ENCODE measurements at regions not wholly inside any gene's neighbourhood (a gene's known extent, or its start where the extent isn't known, plus 50 kb on each side); places are given as distances from the start of the nearest gene placed in this dataset.

- WGBS (ENCODE audit: missing lambda C conversion rate), result 74% methylated on average over 3 of the region's 3 CpGs
Measured at GRCh38 chr1:218809061-218809460, 364.6 kb upstream of the LYPLAL1 start.

GRCh38 chr1:218809625-218810024 lies 364.1 kb upstream of the LYPLAL1 start:
- Histone ChIP-seq H3K4me1 (0 out of 3 replicates have a peak, but pooled peaks cover 4% of the 10 kb centered on the region), H3K9me3 (no peaks in the 10 kb centered on the region), H3K4me2 (no peak overlapping the region), H3K4me3 (no peak overlapping the region), H3K27ac (no peak overlapping the region)
- no peak for TF ChIP-seq TFCP2L1 (CRISPR knock-in tag; IDR thresholded peaks at IDR 0.05)
- no peak for TF ChIP-seq CHD2 (IDR thresholded peaks at IDR 0.05; ENCODE audit: low read length, partially characterized antibody)
- TF ChIP-seq ZSCAN20 (CRISPR knock-in tag; IDR thresholded peaks at IDR 0.05), result no peak
- no peak for TF ChIP-seq FOSB (CRISPR knock-in tag; IDR thresholded peaks at IDR 0.05)
- TF ChIP-seq FOSL2 (IDR thresholded peaks at IDR 0.05), result no peak
- TF ChIP-seq FOSL2 (CRISPR knock-in tag; IDR thresholded peaks at IDR 0.05), result no peak
- DNase-seq (ENCODE audit: low read depth in 1 of 2, low spot score in 1 of 2), result no peak
- POLR2A ChIA-PET, result no interaction called here
- CTCF ChIA-PET, result interaction anchor here (0.8 to 1.7 kb wide), 2 partner anchors 9 to 119 kb away, joined by 3 to 7 read pairs; no protein-coding TSS in a partner anchor
- no peak for FAIRE-seq
- 92% methylated on average over 1 of the region's 1 CpG for WGBS (ENCODE audit: missing lambda C conversion rate)
- no peak for ATAC-seq

More at GRCh38 chr1:218809061-218809460, 364.6 kb upstream of the LYPLAL1 start:
- no peak for TF ChIP-seq ZFP36 (IDR thresholded peaks at IDR 0.05; ENCODE audit: borderline replicate concordance, partially characterized antibody)
- CTCF ChIA-PET, result interaction anchor here (1.7 kb wide), 1 partner anchor 8 kb away, joined by 7 read pairs; no protein-coding TSS in a partner anchor
- ATAC-seq (no peak), DNase-seq (ENCODE audit: low read depth in 1 of 2, low spot score in 1 of 2) (no peak), FAIRE-seq (no peak)
- POLR2A ChIA-PET, result no interaction called here
- Histone ChIP-seq H3K4me2 (no peak overlapping the region), H3K9me3 (no peaks in the 10 kb centered on the region), H3K4me1 (0 out of 3 replicates have a peak, but pooled peaks cover 4% of the 10 kb centered on the region), H3K27ac (no peak overlapping the region), H3K4me3 (no peak overlapping the region)

GRCh38 chr1:218810306-218810705 lies 363.4 kb upstream of the LYPLAL1 start:
- 94% methylated on average over 3 of the region's 3 CpGs for WGBS (ENCODE audit: missing lambda C conversion rate)
- 0 out of 3 replicates have a peak, but pooled peaks cover 4% of the 10 kb centered on the region for H3K4me1 ChIP-seq
- no peak overlapping the region for H3K4me3 ChIP-seq
- no peak overlapping the region for H3K4me2 ChIP-seq
- H3K27ac ChIP-seq, result no peak overlapping the region; a peak in 1 of 6 replicates
- ATAC-seq (no peak), DNase-seq (ENCODE audit: low read depth in 1 of 2, low spot score in 1 of 2) (no peak), FAIRE-seq (no peak)
- POLR2A ChIA-PET, result no interaction called here
- H3K9me3 ChIP-seq, result no peaks in the 10 kb centered on the region
- CTCF ChIA-PET, result interaction anchor here (0.8 to 1.7 kb wide), 2 partner anchors 10 to 120 kb away, joined by 3 to 7 read pairs; no protein-coding TSS in a partner anchor
- no peak for TF ChIP-seq SMC3 (IDR thresholded peaks at IDR 0.05)
- no peak for TF ChIP-seq E2F6 (IDR thresholded peaks at IDR 0.05; ENCODE audit: borderline replicate concordance, low read depth)
- TF ChIP-seq FOSB (CRISPR knock-in tag; IDR thresholded peaks at IDR 0.05), result no peak
- no peak for TF ChIP-seq ESRRA (IDR thresholded peaks at IDR 0.05; ENCODE audit: borderline replicate concordance, low read length)
- no peak for TF ChIP-seq RARB (CRISPR knock-in tag; IDR thresholded peaks at IDR 0.05)
- TF ChIP-seq RCOR1 (IDR thresholded peaks at IDR 0.05; ENCODE audit: low read depth, low read length), result no peak
- no peak for TF ChIP-seq BHLHE40 (IDR thresholded peaks at IDR 0.05; ENCODE audit: low read depth, low read length)
- no peak for TF ChIP-seq MAFK (IDR thresholded peaks at IDR 0.05; ENCODE audit: partially characterized antibody)
- no peak for TF ChIP-seq NFE2L2 (conservative IDR thresholded peaks at IDR 0.05; ENCODE audit: low read length)
- no peak for TF ChIP-seq EP300 (IDR thresholded peaks at IDR 0.05)

- 0 out of 3 replicates have a peak, but pooled peaks cover 4% of the 10 kb centered on the region for H3K4me1 ChIP-seq
- no peaks in the 10 kb centered on the region for H3K9me3 ChIP-seq
- no peak overlapping the region for H3K4me3 ChIP-seq
- no peak for TF ChIP-seq PHF8 (IDR thresholded peaks at IDR 0.05; ENCODE audit: borderline replicate concordance, low read depth)
- no peak for TF ChIP-seq FOXS1 (CRISPR knock-in tag; IDR thresholded peaks at IDR 0.05)
- TF ChIP-seq REST (IDR thresholded peaks at IDR 0.05), result no peak
- TF ChIP-seq HES2 (IDR thresholded peaks at IDR 0.05), result no peak
- TF ChIP-seq PBX3 (IDR thresholded peaks at IDR 0.05), result no peak
- FAIRE-seq (no peak), ATAC-seq (no peak), DNase-seq (ENCODE audit: low read depth in 1 of 2, low spot score in 1 of 2) (no peak)
- no peak overlapping the region for H3K4me2 ChIP-seq
- CTCF ChIA-PET, result no interaction called here
- POLR2A ChIA-PET, result no interaction called here
- WGBS (ENCODE audit: missing lambda C conversion rate), result 45% methylated on average over 1 of the region's 1 CpG
- H3K27ac ChIP-seq, result peak overlapping the region in 1 of 2 experiments; percentile 31; a peak in 1 of 6 replicates
Measured at GRCh38 chr1:218811497-218811896, 362.2 kb upstream of the LYPLAL1 start.
